OCI-LY7 (cell line): ENCODE measurements at regions not wholly inside any gene's neighbourhood (a gene's known extent, or its start where the extent isn't known, plus 50 kb on each side); places are given as distances from the start of the nearest gene placed in this dataset.

Source experiments
- EZH2phosphoT487 ChIP-seq: fragments of 200-600 bp; sonication (generic); IDR thresholded peaks from 2 replicates; pipeline ENCODE4 v1.6.1; 2018; ENCODE audit warnings: low read depth, borderline replicate concordance, mild to moderate bottlenecking, mixed run types, antibody characterized with exemption, low read length, moderate library complexity, mixed read lengths
- TF ChIP-seq, protein P1 (sequence below): fragments of 200-600 bp; sonication (generic); conservative IDR thresholded peaks from 2 replicates; pipeline ENCODE4 v1.5.1; 2014; ENCODE audit warnings: mild to moderate bottlenecking, antibody characterized with exemption, low read length, moderate library complexity, mixed read lengths

GRCh38 chr14:53350429-53350828, 197.3 kb upstream of the DDHD1 start:
- TF ChIP-seq, protein P1, sequence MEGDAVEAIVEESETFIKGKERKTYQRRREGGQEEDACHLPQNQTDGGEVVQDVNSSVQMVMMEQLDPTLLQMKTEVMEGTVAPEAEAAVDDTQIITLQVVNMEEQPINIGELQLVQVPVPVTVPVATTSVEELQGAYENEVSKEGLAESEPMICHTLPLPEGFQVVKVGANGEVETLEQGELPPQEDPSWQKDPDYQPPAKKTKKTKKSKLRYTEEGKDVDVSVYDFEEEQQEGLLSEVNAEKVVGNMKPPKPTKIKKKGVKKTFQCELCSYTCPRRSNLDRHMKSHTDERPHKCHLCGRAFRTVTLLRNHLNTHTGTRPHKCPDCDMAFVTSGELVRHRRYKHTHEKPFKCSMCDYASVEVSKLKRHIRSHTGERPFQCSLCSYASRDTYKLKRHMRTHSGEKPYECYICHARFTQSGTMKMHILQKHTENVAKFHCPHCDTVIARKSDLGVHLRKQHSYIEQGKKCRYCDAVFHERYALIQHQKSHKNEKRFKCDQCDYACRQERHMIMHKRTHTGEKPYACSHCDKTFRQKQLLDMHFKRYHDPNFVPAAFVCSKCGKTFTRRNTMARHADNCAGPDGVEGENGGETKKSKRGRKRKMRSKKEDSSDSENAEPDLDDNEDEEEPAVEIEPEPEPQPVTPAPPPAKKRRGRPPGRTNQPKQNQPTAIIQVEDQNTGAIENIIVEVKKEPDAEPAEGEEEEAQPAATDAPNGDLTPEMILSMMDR, result no peak
- no peak for TF ChIP-seq EZH2phosphoT487
